K562 (cell line): ENCODE measurements at regions not wholly inside any gene's neighbourhood (a gene's known extent, or its start where the extent isn't known, plus 50 kb on each side); places are given as distances from the start of the nearest gene placed in this dataset.

Experiments
- ATAC-seq: fragments of 200-7000 bp; cut with Tn5 transposase; 3 replicates; pipeline ENCODE4 v1.9.1; 2020; ENCODE audit warnings: moderate library complexity
- BruUV-seq: library from RNA; stranded (reverse); fragments of 400-500 nt; replicated peaks from 2 replicates; lab custom pipeline; 2021; lab: Mats Ljungman, UMichigan
- CTCF ChIA-PET: fragments of 300-600 bp; formaldehyde crosslinking; extraction: SDS; loops from one replicate; lab custom pipeline; 2021; ENCODE audit warnings: low intra/inter-chr PET ratio; lab: Yijun Ruan, JAX
- POLR2A ChIA-PET: fragments of 300-600, 350-650 bp; sonication (Branson Sonifier 250); formaldehyde crosslinking; extraction: SDS; loops from one replicate; lab custom pipeline; 2021; ENCODE audit warnings: antibody characterized with exemption, inconsistent platforms; lab: Yijun Ruan, JAX
- DNase-seq, 4 experiments: peaks; one replicate each; pipeline versions ENCODE4 v3.0.0 to v3.0.0-alpha.2; 2011 to 2018; ENCODE audit warnings: low spot score in 3 of 4, mixed read lengths in 3 of 4; ENCODE audit errors: extremely low read depth in 1 of 4
- FAIRE-seq: peaks from 2 replicates; lab custom pipeline; 2011; peaks lifted over from hg19 to GRCh38; lab: Jason Lieb, UNC
- H2AFZ ChIP-seq: 2 replicates; pipeline ENCODE4 v1.6.0; 2011; ENCODE audit warnings: low read depth, low read length, control low read depth, inconsistent platforms
- H3K27ac ChIP-seq: fragments of 200-600 bp; 3 replicates; pipeline ENCODE4 v1.8.0; 2011; ENCODE audit warnings: low read depth, mild to moderate bottlenecking, control low read depth, inconsistent platforms, low read length, moderate library complexity, mixed read lengths; ENCODE audit errors: extremely low read depth
- H3K27me3 ChIP-seq, 2 experiments: fragments of 300-600 bp in 1 of 2; 2 replicates in 1 of 2; 3 replicates in 1 of 2; pipeline versions ENCODE4 v1.6.0 to v1.8.0; 2011; ENCODE audit warnings: inconsistent platforms in 2 of 2, low read length in 2 of 2, mild to moderate bottlenecking in 1 of 2, mixed read lengths in 1 of 2, moderate library complexity in 1 of 2; ENCODE audit not compliant: control insufficient read depth in 2 of 2, insufficient read depth in 2 of 2
- H3K36me3 ChIP-seq: fragments of 300-600 bp; 3 replicates; pipeline ENCODE4 v1.8.0; 2011; ENCODE audit warnings: mild to moderate bottlenecking, low read length, inconsistent platforms; ENCODE audit not compliant: control insufficient read depth, insufficient read depth
- H3K4me1 ChIP-seq, 2 experiments: fragments of 200-600 bp in 1 of 2; replicated peaks in 1 of 2; 2 replicates in 1 of 2; 3 replicates in 1 of 2; pipeline versions ENCODE4 v1.5.1 to v1.8.0; 2011; ENCODE audit warnings: inconsistent platforms in 2 of 2, low read length in 2 of 2, mild to moderate bottlenecking in 1 of 2, mixed read lengths in 1 of 2, moderate library complexity in 1 of 2; ENCODE audit not compliant: control insufficient read depth in 2 of 2, insufficient read depth in 2 of 2
- H3K4me2 ChIP-seq: 2 replicates; pipeline ENCODE4 v1.6.1; 2011; ENCODE audit warnings: low read length, control low read depth, inconsistent platforms, mixed read lengths; ENCODE audit not compliant: insufficient read depth
- H3K4me3 ChIP-seq: fragments of 200-600 bp; sonication (generic), shearing (Covaris generic); 2 replicates; pipeline ENCODE4 v1.5.1; 2016; ENCODE audit warnings: control low read depth, inconsistent platforms
- H3K79me2 ChIP-seq: fragments of 200-600 bp; 3 replicates; pipeline ENCODE4 v1.8.0; 2011; ENCODE audit warnings: low read length, inconsistent platforms; ENCODE audit not compliant: control insufficient read depth, insufficient read depth
- H3K9ac ChIP-seq, 2 experiments: 2 replicates each; pipeline versions ENCODE4 v1.6.0 to v1.6.1; 2011; ENCODE audit warnings: low read depth in 2 of 2, low read length in 2 of 2, control low read depth in 1 of 2, inconsistent platforms in 1 of 2, mild to moderate bottlenecking in 1 of 2, mixed read lengths in 1 of 2; ENCODE audit not compliant: insufficient read depth in 1 of 2
- H3K9me1 ChIP-seq: one replicate; pipeline ENCODE4 v1.6.0; 2011; ENCODE audit warnings: inconsistent platforms, mild to moderate bottlenecking, low read length, moderate library complexity; ENCODE audit not compliant: control insufficient read depth, insufficient read depth
- H3K9me3 ChIP-seq: replicated peaks from 2 replicates; pipeline ENCODE4 v1.5.1; 2011; ENCODE audit warnings: low read depth, low read length, inconsistent platforms; ENCODE audit not compliant: control insufficient read depth, insufficient read depth
- H4K20me1 ChIP-seq: replicated peaks from 2 replicates; pipeline ENCODE4 v1.6.1; 2011; ENCODE audit warnings: low read length, inconsistent platforms, mixed read lengths; ENCODE audit not compliant: control insufficient read depth, insufficient read depth
- ARID2 ChIP-seq: fragments of 450-650 bp; IDR thresholded peaks from 2 replicates; pipeline ENCODE4 v1.6.1; 2017; ENCODE audit warnings: antibody characterized with exemption, mild to moderate bottlenecking
- BHLHE40 ChIP-seq: IDR thresholded peaks from 2 replicates; pipeline ENCODE4 v1.6.1; 2011; ENCODE audit warnings: low read length, improper control_type of control experiment
- ETV1 ChIP-seq: fragments of 450-650 bp; conservative IDR thresholded peaks from 2 replicates; pipeline ENCODE4 v1.6.1; 2016; ENCODE audit warnings: missing genetic modification characterization, control low read depth, low read depth, missing compliant biosample characterization
- FOXJ3 ChIP-seq: sonication (generic); formaldehyde crosslinking; IDR thresholded peaks from 2 replicates; pipeline ENCODE4 v1.4.0; 2020; ENCODE audit warnings: mild to moderate bottlenecking, missing genetic modification reagents
- HMGN3 ChIP-seq: IDR thresholded peaks from 2 replicates; pipeline ENCODE4 v1.6.1; 2011; ENCODE audit warnings: borderline replicate concordance, low read depth, mild to moderate bottlenecking, mixed read lengths, low read length; ENCODE audit not compliant: insufficient read length; ENCODE audit errors: extremely low read depth
- L3MBTL2 ChIP-seq: fragments of 450-650 bp; IDR thresholded peaks from 2 replicates; pipeline ENCODE4 v1.6.1; 2016; ENCODE audit warnings: mild to moderate bottlenecking, moderate library complexity
- MIER1 ChIP-seq: fragments of 450-650 bp; IDR thresholded peaks from 2 replicates; pipeline ENCODE4 v1.6.1; 2016; ENCODE audit warnings: antibody characterized with exemption, mild to moderate bottlenecking, low read depth
- MYNN ChIP-seq, 2 experiments: sonication (generic); formaldehyde crosslinking in 1 of 2; IDR thresholded peaks; 2 replicates each; pipeline versions ENCODE4 v1.5.0 to v1.6.1; 2016 to 2020; ENCODE audit warnings: antibody characterized with exemption in 1 of 2, missing genetic modification reagents in 1 of 2
- NCOA1 ChIP-seq: fragments of 450-650 bp; IDR thresholded peaks from 2 replicates; pipeline ENCODE4 v1.6.1; 2016; ENCODE audit warnings: low read depth
- PATZ1 ChIP-seq: fragments of 250-450 bp; sonication (Bioruptor Pico); IDR thresholded peaks from 2 replicates; pipeline ENCODE4 v1.5.0; 2020; ENCODE audit warnings: mild to moderate bottlenecking, borderline replicate concordance
- PTRF ChIP-seq: fragments of 450-650 bp; IDR thresholded peaks from 2 replicates; pipeline ENCODE4 v1.6.1; 2016; ENCODE audit warnings: mild to moderate bottlenecking, missing genetic modification characterization, missing compliant biosample characterization
- RBM17 ChIP-seq: fragments of 200-400 bp; formaldehyde crosslinking; IDR thresholded peaks from 2 replicates; pipeline ENCODE4 v1.6.1; 2017; ENCODE audit warnings: low read depth, mild to moderate bottlenecking, low read length, borderline replicate concordance
- TAF7 ChIP-seq: fragments of 450-650 bp; IDR thresholded peaks from 2 replicates; pipeline ENCODE4 v1.6.1; 2016; ENCODE audit warnings: missing genetic modification characterization, missing compliant biosample characterization
- ZNF551 ChIP-seq: fragments of 250-450 bp; sonication (Bioruptor Pico); IDR thresholded peaks from 2 replicates; pipeline ENCODE4 v1.5.0; 2021; ENCODE audit warnings: mild to moderate bottlenecking, moderate library complexity
- WGBS: fragments of 100-300 bp; shearing (Covaris generic); methylation state at CpG from one replicate; pipeline ENCODE4 v1.1.6; 2016; ENCODE audit warnings: low coverage, mixed read lengths; ENCODE audit not compliant: insufficient coverage; ENCODE audit errors: missing lambda C conversion rate; 5-methylcytosine and 5-hydroxymethylcytosine counted together
- in situ Hi-C: fragments of 300-500 bp; cut with MboI; formaldehyde crosslinking; loops from 4 replicates; pipeline ENCODE4 v1.15.0; 2018; ENCODE audit warnings: inconsistent platforms, mixed read lengths
- intact Hi-C: fragments of 100-400 bp; cut with micrococcal nuclease; formaldehyde crosslinking; loops from 2 replicates; pipeline ENCODE4 v1.14.2; 2022
- TF ChIP-seq, protein P1 (sequence below): fragments of 450-650 bp; IDR thresholded peaks from 2 replicates; pipeline ENCODE4 v1.6.1; 2016; ENCODE audit warnings: borderline replicate concordance
- TF ChIP-seq, protein P2 (sequence below): IDR thresholded peaks from 2 replicates; pipeline ENCODE4 v1.6.1; 2012; ENCODE audit warnings: low read depth, low read length, improper control_type of control experiment, borderline replicate concordance

DNA sequence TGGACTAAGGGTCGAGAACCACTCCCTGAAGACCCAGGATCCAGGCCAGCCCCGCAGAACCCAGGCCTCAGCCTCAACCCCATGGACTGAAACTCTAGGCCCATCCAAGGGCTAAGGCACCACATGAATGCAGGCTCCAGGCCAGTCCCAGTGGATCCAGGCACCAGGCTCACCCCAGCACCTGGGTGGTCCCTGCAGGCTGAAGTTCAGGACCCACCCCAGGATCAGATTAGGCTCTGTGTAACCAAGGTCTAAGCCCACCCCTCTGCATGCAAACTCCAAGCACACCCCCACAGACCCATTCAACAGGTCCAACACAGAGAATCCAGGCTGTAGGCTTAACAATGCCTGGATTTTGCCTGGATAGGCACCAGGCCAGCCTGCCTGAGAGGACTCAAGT is 1876.2 kb downstream of the PCDH9 start:
- BruUV-seq: no TSS peak
- intact Hi-C loops (no loop called here), in situ Hi-C loops (no loop called here)
- Histone ChIP-seq H3K4me3 (no peak overlapping the region), H3K4me2 (no peak overlapping the region), H3K9me3 (no peaks in the 10 kb centered on the region), H2AFZ (no peak overlapping the region), H3K27ac (no peak overlapping the region), H3K79me2 (no peaks in the 10 kb centered on the region), H3K36me3 (no peaks in the 10 kb centered on the region), H4K20me1 (no peaks in the 10 kb centered on the region), H3K27me3 (no peaks in the 10 kb centered on the region), H3K9ac (no peak overlapping the region), H3K9me1 (no peaks in the 10 kb centered on the region), H3K4me1 (no peaks in the 10 kb centered on the region)
- DNase-seq (no peak), ATAC-seq (no peak), FAIRE-seq (no peak)
- no CpG with 5 or more reads among the region's 2 CpGs for WGBS
- TF ChIP-seq NCOA1: no peak
- TF ChIP-seq PTRF: no peak
- TF ChIP-seq FOXJ3 (CRISPR knock-in tag): no peak
- no peak for TF ChIP-seq HMGN3
- TF ChIP-seq, protein P1, sequence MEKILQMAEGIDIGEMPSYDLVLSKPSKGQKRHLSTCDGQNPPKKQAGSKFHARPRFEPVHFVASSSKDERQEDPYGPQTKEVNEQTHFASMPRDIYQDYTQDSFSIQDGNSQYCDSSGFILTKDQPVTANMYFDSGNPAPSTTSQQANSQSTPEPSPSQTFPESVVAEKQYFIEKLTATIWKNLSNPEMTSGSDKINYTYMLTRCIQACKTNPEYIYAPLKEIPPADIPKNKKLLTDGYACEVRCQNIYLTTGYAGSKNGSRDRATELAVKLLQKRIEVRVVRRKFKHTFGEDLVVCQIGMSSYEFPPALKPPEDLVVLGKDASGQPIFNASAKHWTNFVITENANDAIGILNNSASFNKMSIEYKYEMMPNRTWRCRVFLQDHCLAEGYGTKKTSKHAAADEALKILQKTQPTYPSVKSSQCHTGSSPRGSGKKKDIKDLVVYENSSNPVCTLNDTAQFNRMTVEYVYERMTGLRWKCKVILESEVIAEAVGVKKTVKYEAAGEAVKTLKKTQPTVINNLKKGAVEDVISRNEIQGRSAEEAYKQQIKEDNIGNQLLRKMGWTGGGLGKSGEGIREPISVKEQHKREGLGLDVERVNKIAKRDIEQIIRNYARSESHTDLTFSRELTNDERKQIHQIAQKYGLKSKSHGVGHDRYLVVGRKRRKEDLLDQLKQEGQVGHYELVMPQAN: no peak
- no peak for TF ChIP-seq MIER1
- no peak for TF ChIP-seq RBM17
- TF ChIP-seq ARID2: no peak
- TF ChIP-seq PATZ1 (CRISPR knock-in tag): no peak
- TF ChIP-seq BHLHE40: no peak
- TF ChIP-seq, protein P2, sequence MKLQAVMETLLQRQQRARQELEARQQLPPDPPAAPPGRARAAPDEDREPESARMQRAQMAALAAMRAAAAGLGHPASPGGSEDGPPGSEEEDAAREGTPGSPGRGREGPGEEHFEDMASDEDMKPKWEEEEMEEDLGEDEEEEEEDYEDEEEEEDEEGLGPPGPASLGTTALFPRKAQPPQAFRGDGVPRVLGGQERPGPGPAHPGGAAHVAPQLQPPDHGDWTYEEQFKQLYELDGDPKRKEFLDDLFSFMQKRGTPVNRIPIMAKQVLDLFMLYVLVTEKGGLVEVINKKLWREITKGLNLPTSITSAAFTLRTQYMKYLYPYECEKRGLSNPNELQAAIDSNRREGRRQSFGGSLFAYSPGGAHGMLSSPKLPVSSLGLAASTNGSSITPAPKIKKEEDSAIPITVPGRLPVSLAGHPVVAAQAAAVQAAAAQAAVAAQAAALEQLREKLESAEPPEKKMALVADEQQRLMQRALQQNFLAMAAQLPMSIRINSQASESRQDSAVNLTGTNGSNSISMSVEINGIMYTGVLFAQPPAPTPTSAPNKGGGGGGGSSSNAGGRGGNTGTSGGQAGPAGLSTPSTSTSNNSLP: no peak
- TF ChIP-seq TAF7 (tag): no peak
- no peak for TF ChIP-seq ETV1 (tag)
- no peak for TF ChIP-seq L3MBTL2
- no peak for TF ChIP-seq MYNN (IDR thresholded peaks at IDR 0.05)
- TF ChIP-seq MYNN (CRISPR knock-in tag; IDR thresholded peaks at IDR 0.05): no peak
- TF ChIP-seq ZNF551 (CRISPR knock-in tag): no peak
- ChIA-PET POLR2A (no interaction called here), CTCF (no interaction called here)
